SU-DHL-6 (cell line): ENCODE measurements at regions not wholly inside any gene's neighbourhood (a gene's known extent, or its start where the extent isn't known, plus 50 kb on each side); places are given as distances from the start of the nearest gene placed in this dataset.

Source experiments
- H2AFZ ChIP-seq: fragments of 200-600 bp; sonication (generic); 2 replicates; pipeline ENCODE4 v1.6.1; 2014; ENCODE audit warnings: low read depth, mild to moderate bottlenecking, moderate library complexity, mixed read lengths, antibody characterized with exemption, low read length; ENCODE audit not compliant: severe bottlenecking
- H3F3A ChIP-seq: fragments of 200-600 bp; shearing (Covaris generic); 2 replicates; pipeline ENCODE4 v1.6.0; 2016; ENCODE audit warnings: antibody characterized with exemption, mild to moderate bottlenecking; ENCODE audit not compliant: insufficient read depth
- H3K27ac ChIP-seq: fragments of 200-600 bp; sonication (generic); 2 replicates; pipeline ENCODE4 v1.5.1; 2016; ENCODE audit warnings: low read depth, mild to moderate bottlenecking, low read length, moderate library complexity, mixed read lengths
- H3K27me3 ChIP-seq: fragments of 200-600 bp; sonication (generic), shearing (Covaris generic); 2 replicates; pipeline ENCODE4 v1.6.0; 2014; ENCODE audit warnings: mild to moderate bottlenecking, low read length
- H3K36me3 ChIP-seq: fragments of 200-600 bp; sonication (generic); 2 replicates; pipeline ENCODE4 v1.6.1; 2014; ENCODE audit warnings: mild to moderate bottlenecking, low read length, mixed read lengths
- H3K4me2 ChIP-seq: fragments of 300-600, 200-600 bp; shearing (Covaris generic), sonication (generic); 2 replicates; pipeline ENCODE4 v1.6.0; 2014; ENCODE audit warnings: low read length, low read depth, mild to moderate bottlenecking; ENCODE audit not compliant: poor library complexity, severe bottlenecking
- H3K4me3 ChIP-seq: fragments of 200-600 bp; sonication (generic); 2 replicates; pipeline ENCODE4 v1.5.1; 2014; ENCODE audit warnings: antibody characterized with exemption, low read length, mild to moderate bottlenecking, mixed read lengths; ENCODE audit not compliant: insufficient read depth, poor library complexity, severe bottlenecking
- H3K79me2 ChIP-seq: fragments of 200-600 bp; sonication (generic); 2 replicates; pipeline ENCODE4 v1.6.1; 2014; ENCODE audit warnings: mild to moderate bottlenecking, low read length, moderate library complexity; ENCODE audit not compliant: insufficient read depth
- H3K9ac ChIP-seq: fragments of 200-600 bp; sonication (generic); 2 replicates; pipeline ENCODE4 v1.7.0; 2014; ENCODE audit warnings: mild to moderate bottlenecking, low read length
- H3K9me2 ChIP-seq: fragments of 200-600 bp; sonication (generic); replicated peaks from 2 replicates; pipeline ENCODE4 v1.6.1; 2014; ENCODE audit warnings: low read length; ENCODE audit not compliant: insufficient read depth
- H3K9me3 ChIP-seq: fragments of 200-600 bp; sonication (generic); 2 replicates; pipeline ENCODE4 v1.6.1; 2014; ENCODE audit warnings: low read length, mixed read lengths; ENCODE audit not compliant: insufficient read depth
- H4K20me1 ChIP-seq: fragments of 200-600 bp; sonication (generic); 2 replicates; pipeline ENCODE4 v1.6.1; 2014; ENCODE audit warnings: low read depth, mild to moderate bottlenecking, antibody characterized with exemption, low read length, moderate library complexity, mixed read lengths
- CTCF ChIP-seq: fragments of 200-600 bp; sonication (generic); IDR thresholded peaks from one replicate; pipeline ENCODE4 v1.5.1; 2017; ENCODE audit warnings: antibody characterized with exemption, mild to moderate bottlenecking, low read length, moderate library complexity; ENCODE audit not compliant: insufficient read depth, poor library complexity, severe bottlenecking
- EZH2phosphoT487 ChIP-seq: fragments of 200-600 bp; sonication (generic), shearing (Covaris generic); conservative IDR thresholded peaks from 2 replicates; pipeline ENCODE4 v1.6.1; 2018; ENCODE audit warnings: mild to moderate bottlenecking, antibody characterized with exemption, low read length, moderate library complexity, mixed read lengths

- no peaks in the 10 kb centered on the region for H3K9me2 ChIP-seq
- no peak overlapping the region for H3K4me2 ChIP-seq
- no peaks in the 10 kb centered on the region for H3K9me3 ChIP-seq
- no peaks in the 10 kb centered on the region for H3K79me2 ChIP-seq
- H3K4me3 ChIP-seq = no peak overlapping the region
- no peak overlapping the region for H2AFZ ChIP-seq
- no peaks in the 10 kb centered on the region for H3F3A ChIP-seq
- H3K36me3 ChIP-seq = no peaks in the 10 kb centered on the region
- no peak overlapping the region for H3K9ac ChIP-seq
- no peaks in the 10 kb centered on the region for H4K20me1 ChIP-seq
- no peak overlapping the region for H3K27ac ChIP-seq
- H3K27me3 ChIP-seq = no peaks in the 10 kb centered on the region
- TF ChIP-seq EZH2phosphoT487 = no peak
- no peak for TF ChIP-seq CTCF
These were observed 345.1 kb downstream of the SAMD5 start for GRCh38 chr6:147853574-147853973.

GRCh38 chr6:147855803-147856482 is 347.5 kb downstream of the SAMD5 start:
- H3K4me2 ChIP-seq = no peak overlapping the region
- no peak overlapping the region for H3K9ac ChIP-seq
- no peaks in the 10 kb centered on the region for H4K20me1 ChIP-seq
- no peaks in the 10 kb centered on the region for H3K36me3 ChIP-seq
- no peaks in the 10 kb centered on the region for H3K79me2 ChIP-seq
- H3K4me3 ChIP-seq = no peak overlapping the region
- no peak overlapping the region for H2AFZ ChIP-seq
- no peaks in the 10 kb centered on the region for H3K9me3 ChIP-seq
- no peaks in the 10 kb centered on the region for H3K9me2 ChIP-seq
- TF ChIP-seq CTCF = no peak
- TF ChIP-seq EZH2phosphoT487 = no peak
- no peaks in the 10 kb centered on the region for H3F3A ChIP-seq
- H3K27ac ChIP-seq = no peak overlapping the region
- no peaks in the 10 kb centered on the region for H3K27me3 ChIP-seq

- TF ChIP-seq CTCF = no peak
- no peak overlapping the region for H3K9ac ChIP-seq
- no peaks in the 10 kb centered on the region for H3K79me2 ChIP-seq
- no peaks in the 10 kb centered on the region for H3F3A ChIP-seq
- no peaks in the 10 kb centered on the region for H3K27me3 ChIP-seq
- H3K27ac ChIP-seq = no peak overlapping the region
- no peaks in the 10 kb centered on the region for H3K36me3 ChIP-seq
- H2AFZ ChIP-seq = no peak overlapping the region
- H3K9me3 ChIP-seq = no peaks in the 10 kb centered on the region
- H3K4me2 ChIP-seq = no peak overlapping the region
- H3K4me3 ChIP-seq = no peak overlapping the region
- no peaks in the 10 kb centered on the region for H3K9me2 ChIP-seq
- no peaks in the 10 kb centered on the region for H4K20me1 ChIP-seq
These were observed 348.2 kb downstream of the SAMD5 start for GRCh38 chr6:147856687-147857086.
